GM18499 (cell line): ENCODE measurements at regions not wholly inside any gene's neighbourhood (a gene's known extent, or its start where the extent isn't known, plus 50 kb on each side); places are given as distances from the start of the nearest gene placed in this dataset.

ENCODE experiments used
- ATAC-seq: cut with Tn5 transposase; IDR thresholded peaks from one replicate; pipeline ENCODE4 v1.9.1; 2021; ENCODE audit warnings: moderate number of reproducible peaks; ENCODE audit not compliant: insufficient read depth, unreplicated experiment

GRCh38 chr1:83773059-83773458 lies 225.9 kb downstream of the TTLL7 start:
- ATAC-seq: no peak

GRCh38 chr1:83770319-83770661 lies 228.6 kb downstream of the TTLL7 start:
- ATAC-seq: no peak

GRCh38 chr1:83769594-83770318 lies 229.2 kb downstream of the TTLL7 start:
- no peak for ATAC-seq

- no peak for ATAC-seq
Measured at GRCh38 chr1:83769072-83769471, 229.9 kb downstream of the TTLL7 start.

GRCh38 chr1:83766241-83766691 lies 232.7 kb downstream of the TTLL7 start:
- ATAC-seq: no peak

- ATAC-seq: no peak
Measured at GRCh38 chr1:83765125-83765524, 233.8 kb downstream of the TTLL7 start.

GRCh38 chr1:83764209-83764608 lies 234.7 kb downstream of the TTLL7 start:
- ATAC-seq: no peak

GRCh38 chr1:83763361-83764095 lies 235.4 kb downstream of the TTLL7 start:
- ATAC-seq: no peak

- no peak for ATAC-seq
Measured at GRCh38 chr1:83762416-83762815, 236.5 kb downstream of the TTLL7 start.

- no peak for ATAC-seq
Measured at GRCh38 chr1:83762039-83762365, 236.9 kb downstream of the TTLL7 start.

GRCh38 chr1:83761167-83762038 lies 237.5 kb downstream of the TTLL7 start:
- ATAC-seq: peak; percentile 100

- ATAC-seq: peak; percentile 2
Measured at GRCh38 chr1:83760226-83761021, 238.5 kb downstream of the TTLL7 start.

- ATAC-seq: no peak
Measured at GRCh38 chr1:83756984-83757717, 241.8 kb downstream of the TTLL7 start.

GRCh38 chr1:83751602-83752001 lies 247.3 kb downstream of the TTLL7 start:
- ATAC-seq: no peak

GRCh38 chr1:83750201-83750600 lies 248.7 kb downstream of the TTLL7 start:
- ATAC-seq: no peak

GRCh38 chr1:83747853-83748482 lies 251.0 kb downstream of the TTLL7 start:
- no peak for ATAC-seq

- peak; percentile 84 for ATAC-seq
Measured at GRCh38 chr1:83746234-83746633, 252.7 kb downstream of the TTLL7 start.

GRCh38 chr1:83742446-83742845 lies 256.5 kb downstream of the TTLL7 start:
- no peak for ATAC-seq

GRCh38 chr1:83741770-83742169 lies 257.2 kb downstream of the TTLL7 start:
- no peak for ATAC-seq
